IPS-NIHi11 (cell line): ENCODE measurements at regions not wholly inside any gene's neighbourhood (a gene's known extent, or its start where the extent isn't known, plus 50 kb on each side); places are given as distances from the start of the nearest gene placed in this dataset.
"Not testable (repeated sequence)": the region's sequence is repeated elsewhere in the genome, so short reads cannot be mapped to it uniquely, and the experiment has no call there.

Experiments
- DNase-seq: peaks from one replicate; pipeline ENCODE4 v3.0.0; 2012; ENCODE audit warnings: mixed read lengths, low spot score

- no peak for DNase-seq
Observed at GRCh38 chr14:66219886-66220285, 266.3 kb upstream of the CCDC196 start.

- no peak for DNase-seq
Observed at GRCh38 chr14:66224492-66225178, 261.5 kb upstream of the CCDC196 start.

- DNase-seq = no peak
Observed at GRCh38 chr14:66225337-66225736, 260.8 kb upstream of the CCDC196 start.

GRCh38 chr14:66228267-66228970 lies 257.8 kb upstream of the CCDC196 start:
- no peak for DNase-seq

GRCh38 chr14:66231820-66232219 lies 254.4 kb upstream of the CCDC196 start:
- no peak for DNase-seq

GRCh38 chr14:66233591-66233990 lies 252.6 kb upstream of the CCDC196 start:
- DNase-seq = no peak

- no peak for DNase-seq
Observed at GRCh38 chr14:66234411-66234810, 251.8 kb upstream of the CCDC196 start.

GRCh38 chr14:66237741-66238140 lies 248.4 kb upstream of the CCDC196 start:
- no peak for DNase-seq

- DNase-seq = no peak
Observed at GRCh38 chr14:66238969-66239368, 247.2 kb upstream of the CCDC196 start.

GRCh38 chr14:66239589-66239988 lies 246.6 kb upstream of the CCDC196 start:
- DNase-seq = no peak

GRCh38 chr14:66240105-66240504 lies 246.1 kb upstream of the CCDC196 start:
- no peak for DNase-seq

GRCh38 chr14:66242001-66242400 lies 244.2 kb upstream of the CCDC196 start:
- DNase-seq = no peak

GRCh38 chr14:66244834-66245233 lies 241.3 kb upstream of the CCDC196 start:
- DNase-seq = no peak

GRCh38 chr14:66247662-66248193 lies 238.4 kb upstream of the CCDC196 start:
- DNase-seq = no peak

GRCh38 chr14:66248256-66248655 lies 237.9 kb upstream of the CCDC196 start:
- DNase-seq = no peak

GRCh38 chr14:66249544-66249943 lies 236.6 kb upstream of the CCDC196 start:
- DNase-seq = no peak

GRCh38 chr14:66254038-66254437 lies 232.1 kb upstream of the CCDC196 start:
- DNase-seq = no peak

GRCh38 chr14:66268802-66269334 lies 217.3 kb upstream of the CCDC196 start:
- DNase-seq = no peak

- DNase-seq = no peak
Observed at GRCh38 chr14:66272221-66272620, 213.9 kb upstream of the CCDC196 start.

- DNase-seq = no peak
Observed at GRCh38 chr14:66273261-66273832, 212.8 kb upstream of the CCDC196 start.

GRCh38 chr14:66278418-66278817 lies 207.8 kb upstream of the CCDC196 start:
- not testable (repeated sequence) for DNase-seq

GRCh38 chr14:66281036-66281776 lies 205.0 kb upstream of the CCDC196 start:
- no peak for DNase-seq
